Tibial nerve (tissue), 4 donors: ENCODE measurements at regions not wholly inside any gene's neighbourhood (a gene's known extent, or its start where the extent isn't known, plus 50 kb on each side); places are given as distances from the start of the nearest gene placed in this dataset.
"Not testable (repeated sequence)": the region's sequence is repeated elsewhere in the genome, so short reads cannot be mapped to it uniquely, and the experiment has no call there.

ENCODE experiments used
- DNase-seq, 2 donors: peaks; one replicate each; pipeline ENCODE4 v3.0.0-alpha.2; 2019; ENCODE audit warnings: low spot score in 2 of 2
- H3K27ac ChIP-seq, 4 donors: fragments of 200-600 bp; sonication (generic) in 3 of 4; one replicate each; pipeline ENCODE4 v1.5.1; 2017 to 2019; ENCODE audit warnings: mild to moderate bottlenecking in 1 of 4
- H3K27me3 ChIP-seq, 2 donors: fragments of 200-600 bp; sonication (generic) in 1 of 2; one replicate each; pipeline versions ENCODE4 v1.5.1 to v1.6.0; 2017 to 2019
- H3K36me3 ChIP-seq, 3 donors: fragments of 200-600 bp; sonication (generic); one replicate each; pipeline ENCODE4 v1.5.1; 2018 to 2019
- H3K4me1 ChIP-seq, 4 donors: fragments of 200-600 bp; sonication (generic) in 3 of 4; one replicate each; pipeline ENCODE4 v1.5.1; 2017 to 2019
- H3K4me3 ChIP-seq, 4 donors: fragments of 200-600 bp; sonication (generic) in 3 of 4; one replicate each; pipeline ENCODE4 v1.5.1; 2017 to 2019; ENCODE audit warnings: mild to moderate bottlenecking in 1 of 4, moderate library complexity in 1 of 4
- H3K9me3 ChIP-seq, 4 donors: fragments of 200-600 bp; sonication (generic) in 3 of 4; one replicate each; pipeline ENCODE4 v1.5.1; 2017 to 2019
- CTCF ChIP-seq, 5 experiments: fragments of 200-600 bp in 3 of 5; fragments of 450-650 bp in 2 of 5; sonication (generic) in 3 of 5; IDR thresholded peaks; one replicate each; pipeline ENCODE4 v1.5.1; 2016 to 2019; ENCODE audit warnings: antibody characterized with exemption in 5 of 5, mild to moderate bottlenecking in 3 of 5, moderate library complexity in 2 of 5
- EP300 ChIP-seq, 2 donors: sonication (generic); formaldehyde crosslinking; IDR thresholded peaks; one replicate each; pipeline ENCODE4 v1.6.1; 2017; ENCODE audit warnings: antibody characterized with exemption in 2 of 2, mild to moderate bottlenecking in 1 of 2
- POLR2A ChIP-seq, 2 donors: fragments of 450-650 bp; IDR thresholded peaks; one replicate each; pipeline ENCODE4 v1.6.1; 2017; ENCODE audit warnings: antibody characterized with exemption in 2 of 2, mild to moderate bottlenecking in 2 of 2, moderate library complexity in 2 of 2
- WGBS, 2 donors: methylation state at CpG; one replicate each; pipeline ENCODE4 v1.1.5; 2018; 5-methylcytosine and 5-hydroxymethylcytosine counted together

GRCh38 chr5:74976651-74977050 is 75.7 kb downstream of the GCNT4 start:
- no peak for DNase-seq
- WGBS, 2 donors = 78 to 82% methylated on average over 3 of the region's 3 CpGs
- H3K36me3 ChIP-seq = no peaks in the 10 kb centered on the region

GRCh38 chr5:74975582-74975981 is 76.8 kb downstream of the GCNT4 start:
- Histone ChIP-seq H3K4me1 (no peaks in the 10 kb centered on the region), H3K27ac (no peak overlapping the region), H3K9me3 (peaks cover 0 to 15% (median 0%) of the 10 kb centered on the region in 4 donors), H3K36me3 (no peaks in the 10 kb centered on the region), H3K27me3 (no peaks in the 10 kb centered on the region), H3K4me3 (no peak overlapping the region)
- DNase-seq = no peak
- TF ChIP-seq EP300 (IDR thresholded peaks at IDR 0.05) (no peak), POLR2A (IDR thresholded peaks at IDR 0.05) (no peak), CTCF (IDR thresholded peaks at IDR 0.05) (no peak)
- WGBS, 2 donors = 91 to 93% methylated on average over 3 of the region's 3 CpGs

More at GRCh38 chr5:74976651-74977050, 75.7 kb downstream of the GCNT4 start:
- H3K4me1 ChIP-seq = no peaks in the 10 kb centered on the region
- no peak for TF ChIP-seq EP300 (IDR thresholded peaks at IDR 0.05)
- H3K9me3 ChIP-seq = peaks cover 0 to 14% (median 0%) of the 10 kb centered on the region in 4 donors
- H3K27ac ChIP-seq = no peak overlapping the region
- H3K4me3 ChIP-seq = no peak overlapping the region
- no peaks in the 10 kb centered on the region for H3K27me3 ChIP-seq

- no peaks in the 10 kb centered on the region for H3K27me3 ChIP-seq
- H3K9me3 ChIP-seq = peaks cover 0 to 15% (median 0%) of the 10 kb centered on the region in 4 donors
- WGBS, 2 donors = 66 to 68% methylated on average over 4 of the region's 4 CpGs
- no peaks in the 10 kb centered on the region for H3K36me3 ChIP-seq
- no peak overlapping the region for H3K27ac ChIP-seq
- TF ChIP-seq CTCF (IDR thresholded peaks at IDR 0.05) (no peak), EP300 (IDR thresholded peaks at IDR 0.05) (no peak), POLR2A (IDR thresholded peaks at IDR 0.05) (no peak)
- no peak for DNase-seq
- no peaks in the 10 kb centered on the region for H3K4me1 ChIP-seq
- no peak overlapping the region for H3K4me3 ChIP-seq
Measured at GRCh38 chr5:74974451-74975091, 77.8 kb downstream of the GCNT4 start.

- Histone ChIP-seq H3K9me3 (peaks cover 0 to 15% (median 0%) of the 10 kb centered on the region in 4 donors), H3K4me3 (no peak overlapping the region), H3K27ac (no peak overlapping the region), H3K27me3 (no peaks in the 10 kb centered on the region), H3K36me3 (no peaks in the 10 kb centered on the region), H3K4me1 (no peaks in the 10 kb centered on the region)
- DNase-seq = no peak
- WGBS, 2 donors = 86 to 89% methylated on average over 2 of the region's 2 CpGs
- TF ChIP-seq EP300 (IDR thresholded peaks at IDR 0.05) (no peak), POLR2A (IDR thresholded peaks at IDR 0.05) (no peak), CTCF (IDR thresholded peaks at IDR 0.05) (no peak)
Measured at GRCh38 chr5:74973694-74974093, 78.7 kb downstream of the GCNT4 start.

- no peaks in the 10 kb centered on the region for H3K4me1 ChIP-seq
- no peaks in the 10 kb centered on the region for H3K36me3 ChIP-seq
- no peaks in the 10 kb centered on the region for H3K27me3 ChIP-seq
- no peak overlapping the region for H3K4me3 ChIP-seq
- no peak overlapping the region for H3K27ac ChIP-seq
- no peak for DNase-seq
- TF ChIP-seq EP300 (IDR thresholded peaks at IDR 0.05) (no peak), POLR2A (IDR thresholded peaks at IDR 0.05) (no peak), CTCF (IDR thresholded peaks at IDR 0.05) (no peak)
- 82 to 90% methylated on average over 3 of the region's 3 CpGs for WGBS, 2 donors
- H3K9me3 ChIP-seq = peaks cover 0 to 15% (median 0%) of the 10 kb centered on the region in 4 donors
Measured at GRCh38 chr5:74971947-74972460, 80.4 kb downstream of the GCNT4 start.

GRCh38 chr5:74970891-74971290 is 81.5 kb downstream of the GCNT4 start:
- H3K9me3 ChIP-seq = peaks cover 0 to 15% (median 0%) of the 10 kb centered on the region in 4 donors
- H3K36me3 ChIP-seq, DNase-seq, H3K27me3 ChIP-seq, H3K27ac ChIP-seq, H3K4me1 ChIP-seq, H3K4me3 ChIP-seq: not testable (repeated sequence)
- WGBS, 2 donors = 77 to 82% methylated on average over 8 of the region's 8 CpGs
